HG03196 (cell line): ENCODE measurements at regions not wholly inside any gene's neighbourhood (a gene's known extent, or its start where the extent isn't known, plus 50 kb on each side); places are given as distances from the start of the nearest gene placed in this dataset.

Experiments used
- ATAC-seq: cut with Tn5 transposase; IDR thresholded peaks from one replicate; pipeline ENCODE4 v1.9.1; 2021; ENCODE audit not compliant: unreplicated experiment

GRCh38 chr3:182530316-182530715 lies 263.0 kb upstream of the ATP11B start:
- ATAC-seq = no peak

GRCh38 chr3:182533394-182533793 lies 259.9 kb upstream of the ATP11B start:
- no peak for ATAC-seq

GRCh38 chr3:182544542-182544941 lies 248.8 kb upstream of the ATP11B start:
- no peak for ATAC-seq

- no peak for ATAC-seq
Measured at GRCh38 chr3:182562274-182562673, 231.0 kb upstream of the ATP11B start.

- ATAC-seq = no peak
Measured at GRCh38 chr3:182565916-182566796, 227.1 kb upstream of the ATP11B start.

- ATAC-seq = no peak
Measured at GRCh38 chr3:182567700-182568099, 225.6 kb upstream of the ATP11B start.

- no peak for ATAC-seq
Measured at GRCh38 chr3:182568261-182568660, 225.0 kb upstream of the ATP11B start.

GRCh38 chr3:182568876-182569275 lies 224.4 kb upstream of the ATP11B start:
- ATAC-seq = no peak

GRCh38 chr3:182570946-182571594 lies 222.2 kb upstream of the ATP11B start:
- no peak for ATAC-seq

- no peak for ATAC-seq
Measured at GRCh38 chr3:182575941-182576340, 217.4 kb upstream of the ATP11B start.

GRCh38 chr3:182583545-182583944 lies 209.8 kb upstream of the ATP11B start:
- ATAC-seq = no peak

- no peak for ATAC-seq
Measured at GRCh38 chr3:182585532-182586150, 207.7 kb upstream of the ATP11B start.

- no peak for ATAC-seq
Measured at GRCh38 chr3:182592747-182593146, 200.6 kb upstream of the ATP11B start.

GRCh38 chr3:182596676-182597410 lies 196.5 kb upstream of the ATP11B start:
- ATAC-seq = no peak

- ATAC-seq = no peak
Measured at GRCh38 chr3:182597621-182598041, 195.7 kb upstream of the ATP11B start.

GRCh38 chr3:182601597-182601996 lies 191.7 kb upstream of the ATP11B start:
- no peak for ATAC-seq

- no peak for ATAC-seq
Measured at GRCh38 chr3:182603501-182603900, 189.8 kb upstream of the ATP11B start.

GRCh38 chr3:182605882-182606611 lies 187.3 kb upstream of the ATP11B start:
- ATAC-seq = no peak

- ATAC-seq = no peak
Measured at GRCh38 chr3:182606905-182607504, 186.3 kb upstream of the ATP11B start.

- ATAC-seq = no peak
Measured at GRCh38 chr3:182608832-182609231, 184.5 kb upstream of the ATP11B start.
